Prostate gland (tissue), 2 donors: ENCODE measurements at regions not wholly inside any gene's neighbourhood (a gene's known extent, or its start where the extent isn't known, plus 50 kb on each side); places are given as distances from the start of the nearest gene placed in this dataset.

ENCODE experiments used
- CTCF ChIP-seq, 4 experiments: fragments of 200-600 bp in 2 of 4; fragments of 450-650 bp in 2 of 4; sonication (generic) in 2 of 4; IDR thresholded peaks; 1 replicate in 3 of 4; 2 replicates in 1 of 4; pipeline ENCODE4 v1.5.1; 2016 to 2019; ENCODE audit warnings: antibody characterized with exemption in 4 of 4, mild to moderate bottlenecking in 2 of 4, moderate library complexity in 2 of 4
- POLR2A ChIP-seq: fragments of 450-650 bp; IDR thresholded peaks from one replicate; pipeline ENCODE4 v1.6.1; 2016; ENCODE audit warnings: antibody characterized with exemption, mild to moderate bottlenecking

DNA sequence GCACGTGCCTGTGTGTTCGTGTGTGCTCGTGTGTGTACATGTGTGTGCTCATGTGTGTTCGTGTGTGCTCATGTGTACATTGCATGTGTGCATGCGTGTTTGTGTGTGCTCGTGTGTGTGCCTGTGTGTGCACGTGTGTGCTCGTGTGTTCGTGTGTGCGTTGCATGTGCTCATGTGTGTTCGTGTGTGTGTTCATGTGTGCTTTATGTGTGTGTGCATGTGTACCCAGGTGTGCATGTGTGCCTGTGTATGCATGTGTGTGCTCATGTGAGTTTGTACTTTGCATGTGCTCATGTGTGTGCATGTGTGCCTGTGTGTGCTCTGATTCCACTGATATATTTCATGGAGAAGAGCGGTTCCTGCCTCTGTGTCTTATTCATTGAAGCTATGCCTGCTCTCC lies 265.5 kb downstream of the FOXL1 start:
- TF ChIP-seq CTCF (IDR thresholded peaks at IDR 0.05) (no peak), POLR2A (no peak)
